HG03469 (cell line): ENCODE measurements at regions not wholly inside any gene's neighbourhood (a gene's known extent, or its start where the extent isn't known, plus 50 kb on each side); places are given as distances from the start of the nearest gene placed in this dataset.
"Not testable (repeated sequence)": the region's sequence is repeated elsewhere in the genome, so short reads cannot be mapped to it uniquely, and the experiment has no call there.

Experiments used
- ATAC-seq: cut with Tn5 transposase; IDR thresholded peaks from one replicate; pipeline ENCODE4 v1.9.1; 2021; ENCODE audit warnings: mild to moderate bottlenecking, moderate library complexity, moderate number of reproducible peaks; ENCODE audit not compliant: unreplicated experiment

GRCh38 chr2:7368211-7368610 is 451.0 kb downstream of the RNF144A start:
- ATAC-seq = no peak

GRCh38 chr2:7373156-7373555 is 455.9 kb downstream of the RNF144A start:
- ATAC-seq = no peak

GRCh38 chr2:7375901-7376300 is 458.7 kb downstream of the RNF144A start:
- ATAC-seq = no peak

- no peak for ATAC-seq
Observed at GRCh38 chr2:7377916-7378569, 460.8 kb downstream of the RNF144A start.

- no peak for ATAC-seq
Observed at GRCh38 chr2:7378591-7378990, 461.4 kb downstream of the RNF144A start.

GRCh38 chr2:7379799-7380198 is 462.6 kb downstream of the RNF144A start:
- ATAC-seq = no peak

GRCh38 chr2:7384773-7385349 is 467.6 kb downstream of the RNF144A start:
- ATAC-seq = no peak

GRCh38 chr2:7390311-7390710 is 473.1 kb downstream of the RNF144A start:
- not testable (repeated sequence) for ATAC-seq

- ATAC-seq = no peak
Observed at GRCh38 chr2:7392076-7392787, 475.0 kb downstream of the RNF144A start.

- no peak for ATAC-seq
Observed at GRCh38 chr2:7394195-7394594, 477.0 kb downstream of the RNF144A start.

GRCh38 chr2:7400628-7401027 is 483.4 kb downstream of the RNF144A start:
- ATAC-seq = no peak

GRCh38 chr2:7403092-7403775 is 486.0 kb downstream of the RNF144A start:
- ATAC-seq = no peak

GRCh38 chr2:7405861-7406715 is 488.9 kb downstream of the RNF144A start:
- ATAC-seq = no peak

GRCh38 chr2:7407001-7407400 is 489.8 kb downstream of the RNF144A start:
- ATAC-seq = no peak

GRCh38 chr2:7407906-7408680 is 490.9 kb downstream of the RNF144A start:
- ATAC-seq = no peak

- ATAC-seq = no peak
Observed at GRCh38 chr2:7411691-7412090, 494.5 kb downstream of the RNF144A start.

- no peak for ATAC-seq
Observed at GRCh38 chr2:7417845-7418742, 500.9 kb downstream of the RNF144A start.

GRCh38 chr2:7419186-7419585 is 502.0 kb downstream of the RNF144A start:
- no peak for ATAC-seq

GRCh38 chr2:7419814-7420311 is 502.7 kb downstream of the RNF144A start:
- no peak for ATAC-seq
